Fibroblast of skin of back (primary cell): ENCODE measurements at regions not wholly inside any gene's neighbourhood (a gene's known extent, or its start where the extent isn't known, plus 50 kb on each side); places are given as distances from the start of the nearest gene placed in this dataset.

ENCODE experiments used
- DNase-seq: peaks from one replicate; pipeline ENCODE4 v3.0.0-alpha.2; 2013

DNA sequence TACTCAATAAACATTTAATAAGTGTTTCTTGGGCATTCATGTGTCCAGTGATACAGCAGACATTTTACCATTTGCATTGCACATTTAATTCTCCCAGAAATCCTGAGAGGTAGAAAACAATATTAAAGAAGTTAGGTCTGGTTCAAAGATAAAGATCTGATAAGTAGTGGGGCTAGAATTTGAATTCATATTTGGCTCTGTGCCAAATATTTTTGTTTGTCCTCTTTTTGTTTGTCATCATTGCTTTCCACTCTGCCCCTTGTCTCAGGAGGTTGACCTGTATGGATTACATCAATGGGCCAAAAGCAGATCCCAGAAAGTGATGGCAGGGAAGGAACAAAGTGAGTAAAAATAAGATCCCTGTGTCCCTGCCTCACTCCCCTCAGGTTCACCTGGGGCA, 441.9 kb upstream of the PKDCC start:
- no peak for DNase-seq

- peak; percentile 98 for DNase-seq
Observed at GRCh38 chr2:41610501-41611190, 437.2 kb upstream of the PKDCC start.

DNA sequence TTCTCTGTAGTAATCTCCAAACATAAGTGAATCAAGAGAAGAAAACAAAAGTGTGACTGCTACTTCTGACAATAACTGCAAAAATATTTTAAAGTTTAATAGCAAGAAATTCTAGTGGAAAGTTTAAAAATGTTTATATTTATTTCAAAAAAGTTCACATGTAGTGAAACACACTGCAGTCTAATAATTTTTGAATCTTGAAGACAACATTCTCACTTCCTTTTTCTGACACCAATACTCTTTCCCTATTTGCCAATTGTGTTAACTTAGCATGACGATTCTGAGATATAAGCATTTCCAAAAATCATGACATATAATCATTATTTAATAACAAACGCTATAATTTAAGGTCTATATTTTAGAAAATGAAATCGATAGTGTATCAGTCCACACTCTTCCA, 429.1 kb upstream of the PKDCC start:
- no peak for DNase-seq

GRCh38 chr2:41621095-41621494, 426.7 kb upstream of the PKDCC start:
- DNase-seq, result no peak

GRCh38 chr2:41621563-41621962, 426.3 kb upstream of the PKDCC start:
- DNase-seq, result no peak

DNA sequence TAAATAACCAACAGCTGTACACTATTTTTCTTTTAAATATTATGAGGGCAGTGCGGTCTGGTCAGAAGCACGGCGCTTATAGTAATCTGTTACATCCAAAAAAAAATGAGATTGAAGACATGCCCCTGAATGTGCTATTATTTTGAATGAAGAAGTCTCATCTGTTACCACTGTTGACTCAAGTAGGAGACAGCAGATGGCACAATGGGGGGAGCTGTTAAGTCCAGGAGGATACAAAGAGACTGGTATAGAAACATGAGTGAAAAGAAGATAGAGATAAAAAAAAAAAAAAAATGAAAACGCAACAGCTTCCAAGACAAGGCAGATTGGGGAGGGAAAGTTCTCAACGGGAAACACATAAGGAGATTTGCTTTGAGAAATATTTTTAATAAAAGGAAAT, 425.5 kb upstream of the PKDCC start:
- no peak for DNase-seq

DNA sequence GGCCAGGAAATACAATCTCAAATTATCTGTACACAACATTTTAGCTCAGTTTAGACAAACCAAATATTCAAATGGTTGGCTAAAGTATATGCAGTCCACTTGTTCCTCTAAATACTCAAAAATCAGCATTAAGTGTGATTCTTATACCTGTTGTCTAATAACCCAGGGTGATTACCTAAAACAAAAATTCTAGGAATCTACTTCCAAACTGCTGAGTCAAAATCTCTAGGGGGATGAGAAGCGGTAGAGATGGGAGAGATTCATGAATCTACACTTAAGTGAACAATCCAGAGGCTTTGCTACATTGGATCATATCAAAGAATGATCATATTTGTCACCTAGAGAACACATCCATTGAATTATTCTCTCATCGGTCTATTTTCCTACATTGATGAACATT, 420.9 kb upstream of the PKDCC start:
- DNase-seq, result peak; percentile 20

GRCh38 chr2:41634686-41635085, 413.1 kb upstream of the PKDCC start:
- no peak for DNase-seq

- DNase-seq, result no peak
Observed at GRCh38 chr2:41644936-41645335, 402.9 kb upstream of the PKDCC start.

GRCh38 chr2:41647468-41648050, 400.3 kb upstream of the PKDCC start:
- peak; percentile 56 for DNase-seq

GRCh38 chr2:41657226-41657625, 390.6 kb upstream of the PKDCC start:
- DNase-seq, result no peak

GRCh38 chr2:41659758-41660157, 388.1 kb upstream of the PKDCC start:
- no peak for DNase-seq

GRCh38 chr2:41662461-41662860, 385.4 kb upstream of the PKDCC start:
- DNase-seq, result no peak

DNA sequence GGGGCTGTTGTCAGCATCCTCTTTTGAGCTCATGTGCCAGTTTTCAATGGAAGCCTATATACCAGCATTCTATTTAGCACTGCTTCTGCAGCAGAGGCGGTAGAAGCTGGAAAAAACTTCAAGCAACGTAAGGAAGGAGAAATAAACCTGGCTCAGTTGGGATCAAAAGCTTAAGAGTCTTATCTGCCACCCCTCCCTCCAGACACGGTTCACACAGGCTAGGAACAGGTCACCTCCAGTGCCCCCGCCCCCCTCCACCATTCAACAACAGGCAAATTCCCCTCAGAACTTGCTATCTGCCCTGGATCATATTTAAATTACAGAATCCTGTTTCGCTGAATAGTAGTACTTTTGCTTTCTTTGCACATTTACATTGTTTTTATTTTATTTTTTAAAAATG, 384.8 kb upstream of the PKDCC start:
- no peak for DNase-seq

GRCh38 chr2:41668529-41668928, 379.3 kb upstream of the PKDCC start:
- no peak for DNase-seq

GRCh38 chr2:41678639-41679038, 369.2 kb upstream of the PKDCC start:
- no peak for DNase-seq

- no peak for DNase-seq
Observed at GRCh38 chr2:41686156-41686555, 361.7 kb upstream of the PKDCC start.

DNA sequence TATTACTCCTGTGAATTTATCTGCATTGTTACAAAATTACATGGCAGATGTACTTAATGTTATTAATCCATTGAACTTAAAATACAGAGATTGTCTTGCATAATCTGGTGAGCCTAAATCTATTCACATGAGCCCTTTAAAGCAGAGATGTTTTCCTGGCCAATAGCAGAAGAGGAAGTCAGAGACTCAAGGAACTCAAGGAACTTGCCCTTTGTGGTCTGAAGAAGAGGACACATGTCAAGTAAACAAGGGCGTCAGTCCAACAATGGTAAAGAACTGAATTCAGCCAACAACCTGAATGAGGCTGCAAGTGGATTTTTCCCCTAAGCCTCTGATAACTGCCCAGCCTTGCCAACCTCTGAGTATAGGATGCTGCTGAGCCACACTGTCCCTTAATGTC, 356.3 kb upstream of the PKDCC start:
- no peak for DNase-seq

DNA sequence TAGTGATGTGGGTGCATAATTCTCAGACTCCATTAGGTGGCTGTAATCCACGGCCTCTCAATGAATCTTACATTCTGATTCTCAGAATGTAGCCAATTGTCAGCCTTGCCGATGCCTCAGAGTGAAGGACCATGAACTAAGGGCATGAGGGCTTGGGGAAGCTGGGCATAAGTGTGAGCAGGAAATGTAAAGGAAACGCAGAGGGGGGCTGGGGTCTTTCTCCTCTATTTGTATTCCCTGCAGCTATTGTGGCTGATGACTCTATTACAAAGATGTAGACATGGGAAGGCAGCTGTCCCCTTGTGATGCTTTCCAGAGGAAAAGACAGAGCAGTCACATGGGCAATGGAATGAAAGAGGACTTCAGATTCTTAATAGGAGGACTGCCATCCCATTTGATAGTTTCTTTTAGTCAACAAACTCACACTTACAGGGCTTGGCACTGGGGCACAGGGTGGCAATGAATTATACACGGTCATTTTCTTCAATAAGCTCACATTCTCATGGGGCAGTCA, 353.2 kb upstream of the PKDCC start:
- no peak for DNase-seq

GRCh38 chr2:41695198-41696113, 352.4 kb upstream of the PKDCC start:
- no peak for DNase-seq

DNA sequence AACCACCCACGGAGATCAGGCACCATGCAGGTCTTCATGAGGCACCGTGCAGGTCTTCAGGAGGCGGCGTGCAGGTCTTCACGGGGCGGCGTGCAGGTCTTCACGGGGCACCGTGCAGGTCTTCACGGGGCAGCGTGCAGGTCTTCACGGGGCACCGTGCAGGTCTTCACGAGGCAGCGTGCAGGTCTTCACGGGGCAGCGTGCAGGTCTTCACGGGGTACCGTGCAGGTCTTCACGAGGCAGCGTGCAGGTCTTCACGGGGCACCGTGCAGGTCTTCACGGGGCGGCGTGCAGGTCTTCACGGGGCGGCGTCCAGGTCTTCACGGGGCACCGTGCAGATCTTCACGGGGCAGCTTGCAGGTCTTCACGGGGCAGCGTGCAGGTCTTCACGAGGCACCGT, 350.4 kb upstream of the PKDCC start:
- no peak for DNase-seq

GRCh38 chr2:41698678-41699422, 349.0 kb upstream of the PKDCC start:
- peak; percentile 12 for DNase-seq

DNA sequence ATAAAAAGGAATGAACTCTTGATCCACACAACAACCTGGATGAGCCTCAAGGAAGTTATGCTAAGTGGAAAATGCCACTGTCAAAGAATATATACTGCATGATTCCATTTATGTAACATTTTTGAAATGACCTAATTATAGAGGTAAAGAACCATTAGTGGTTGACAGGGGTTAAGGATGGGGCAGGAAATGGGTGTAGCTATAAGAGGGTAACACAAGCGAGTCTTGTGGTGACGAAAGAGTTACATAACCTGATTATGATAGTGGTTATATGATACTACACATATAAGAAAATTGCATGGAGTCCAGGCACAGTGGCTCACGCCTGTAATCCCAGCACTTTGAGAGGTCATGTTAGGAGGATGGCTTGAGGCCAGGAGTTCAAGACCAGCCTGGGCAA, 346.6 kb upstream of the PKDCC start:
- no peak for DNase-seq
